HepG2 (cell line): ENCODE measurements at regions not wholly inside any gene's neighbourhood (a gene's known extent, or its start where the extent isn't known, plus 50 kb on each side); places are given as distances from the start of the nearest gene placed in this dataset.

Source experiments
- ERF ChIP-seq: IDR thresholded peaks from 2 replicates; pipeline ENCODE4 v1.6.1; 2018; ENCODE audit warnings: missing biosample characterization, missing genetic modification reagents
- FOXP1 ChIP-seq, 2 experiments: fragments of 450-650 bp in 1 of 2; IDR thresholded peaks; 2 replicates each; pipeline ENCODE4 v1.6.1; 2017 to 2018; ENCODE audit warnings: antibody characterized with exemption in 1 of 2
- KAT2B ChIP-seq: fragments of 150-350 bp; IDR thresholded peaks from 2 replicates; pipeline ENCODE4 v1.6.1; 2014; ENCODE audit warnings: low read depth, low read length, borderline replicate concordance
- KDM3A ChIP-seq: IDR thresholded peaks from 2 replicates; pipeline ENCODE4 v1.6.1; 2018; ENCODE audit warnings: low read depth, missing compliant biosample characterization
- MEIS1 ChIP-seq: sonication (generic); formaldehyde crosslinking; IDR thresholded peaks from 2 replicates; pipeline ENCODE4 v1.9.0; 2021; ENCODE audit warnings: mild to moderate bottlenecking, missing genetic modification reagents, moderate library complexity, borderline replicate concordance
- MIXL1 ChIP-seq: IDR thresholded peaks from 2 replicates; pipeline ENCODE4 v1.6.1; 2016
- MLXIP ChIP-seq: sonication (generic); formaldehyde crosslinking; IDR thresholded peaks from 2 replicates; pipeline ENCODE4 v1.9.0; 2021; ENCODE audit warnings: missing genetic modification reagents, borderline replicate concordance
- PRDM15 ChIP-seq: sonication (generic); formaldehyde crosslinking; IDR thresholded peaks from 2 replicates; pipeline ENCODE4 v1.4.0; 2020; ENCODE audit warnings: missing genetic modification reagents
- RAD21 ChIP-seq: fragments of 450-650 bp; formaldehyde crosslinking; IDR thresholded peaks from 2 replicates; pipeline ENCODE4 v1.5.0; 2020; ENCODE audit warnings: mild to moderate bottlenecking
- SRY ChIP-seq: sonication (generic); formaldehyde crosslinking; IDR thresholded peaks from 2 replicates; pipeline ENCODE4 v1.8.0; 2022; ENCODE audit warnings: mild to moderate bottlenecking, missing genetic modification reagents
- STAG1 ChIP-seq: sonication (generic); formaldehyde crosslinking; IDR thresholded peaks from 2 replicates; pipeline ENCODE4 v1.4.0; 2020; ENCODE audit warnings: missing genetic modification reagents
- TFAP4 ChIP-seq: sonication (generic); IDR thresholded peaks from 2 replicates; pipeline ENCODE4 v1.6.1; 2016; ENCODE audit warnings: low read depth, borderline replicate concordance
- THAP11 ChIP-seq: IDR thresholded peaks from 2 replicates; pipeline ENCODE4 v1.6.1; 2016; ENCODE audit warnings: missing biosample characterization, missing genetic modification reagents
- UBTF ChIP-seq: sonication (generic); formaldehyde crosslinking; IDR thresholded peaks from 2 replicates; pipeline ENCODE4 v1.4.0; 2020; ENCODE audit warnings: mild to moderate bottlenecking, missing genetic modification reagents
- ZMAT3 ChIP-seq: sonication (generic); formaldehyde crosslinking; conservative IDR thresholded peaks from 2 replicates; pipeline ENCODE4 v1.7.0; 2021; ENCODE audit warnings: missing genetic modification reagents
- ZNF562 ChIP-seq: sonication (generic); formaldehyde crosslinking; IDR thresholded peaks from 2 replicates; pipeline ENCODE4 v1.8.0; 2022; ENCODE audit warnings: missing genetic modification reagents, borderline replicate concordance
- ZNF572 ChIP-seq: sonication (generic); formaldehyde crosslinking; IDR thresholded peaks from 2 replicates; pipeline ENCODE4 v1.5.1; 2020; ENCODE audit warnings: mild to moderate bottlenecking, missing genetic modification reagents
- ZNF672 ChIP-seq: sonication (generic); formaldehyde crosslinking; IDR thresholded peaks from 2 replicates; pipeline ENCODE4 v1.8.1; 2022; ENCODE audit warnings: missing genetic modification reagents
- ZNF720 ChIP-seq: sonication (generic); formaldehyde crosslinking; IDR thresholded peaks from 2 replicates; pipeline ENCODE4 v1.4.0; 2020; ENCODE audit warnings: missing genetic modification reagents

GRCh38 chr11:93921695-93922468, 71.5 kb upstream of the VSTM5 start (continued):
- TF ChIP-seq ZMAT3 (CRISPR knock-in tag), result no peak
- no peak for TF ChIP-seq ZNF572 (CRISPR knock-in tag)
- no peak for TF ChIP-seq THAP11 (CRISPR knock-in tag)
- TF ChIP-seq ZNF672 (CRISPR knock-in tag), result no peak
- no peak for TF ChIP-seq ZNF562 (CRISPR knock-in tag)
- no peak for TF ChIP-seq MEIS1 (CRISPR knock-in tag)
- no peak for TF ChIP-seq PRDM15 (CRISPR knock-in tag)
- TF ChIP-seq STAG1, result peak; percentile 84
- no peak for TF ChIP-seq ZNF720 (CRISPR knock-in tag)
- no peak for TF ChIP-seq FOXP1 (IDR thresholded peaks at IDR 0.05)
- no peak for TF ChIP-seq FOXP1 (CRISPR knock-in tag; IDR thresholded peaks at IDR 0.05)
- no peak for TF ChIP-seq UBTF (CRISPR knock-in tag)
- TF ChIP-seq MIXL1, result no peak
- 0 out of 2 replicates have a peak, but pooled peaks have one; percentile 25 for TF ChIP-seq ERF
- TF ChIP-seq MLXIP (CRISPR knock-in tag), result no peak
- TF ChIP-seq RAD21 (CRISPR knock-in tag), result peak; percentile 76
- TF ChIP-seq KDM3A, result 0 out of 2 replicates have a peak, but pooled peaks have one; percentile 40
- no peak for TF ChIP-seq KAT2B
- TF ChIP-seq TFAP4, result no peak
- TF ChIP-seq SRY (CRISPR knock-in tag), result no peak
